ENCODE measurements at regions not wholly inside any gene's neighbourhood (a gene's known extent, or its start where the extent isn't known, plus 50 kb on each side); places are given as distances from the start of the nearest gene placed in this dataset.

GRCh38 chr15:39399600-39399999 is 181.3 kb upstream of the THBS1 start:
- ChIA-PET CTCF (no interaction called here), POLR2A (no interaction called here)
- TF ChIP-seq CTCF (IDR thresholded peaks at IDR 0.05): no peak
- no peak overlapping the region for H3K4me3 Mint-ChIP-seq
- H3K36me3 ChIP-seq (ENCODE audit: insufficient read depth, low read length): no peaks in the 10 kb centered on the region
- no peak overlapping the region for H3K27ac Mint-ChIP-seq
- DNase-seq (no peak), ATAC-seq (ENCODE audit: poor library complexity) (no peak)
- H3K27me3 ChIP-seq (ENCODE audit: control insufficient read depth in 1 of 2, insufficient read depth in 2 of 2, low read length in 2 of 2): peaks cover 0 to 2% of the 10 kb centered on the region in 2 experiments
- H3K36me3 Mint-ChIP-seq (ENCODE audit: low read depth): no peaks in the 10 kb centered on the region
- H3K9me3 ChIP-seq (ENCODE audit: control insufficient read depth in 1 of 2, insufficient read depth in 1 of 2, low read length in 2 of 2): no peaks in the 10 kb centered on the region
- H3K4me1 Mint-ChIP-seq (ENCODE audit: low read depth): no peaks in the 10 kb centered on the region
- no peaks in the 10 kb centered on the region for H3K27me3 Mint-ChIP-seq
- no peak overlapping the region for H3K27ac ChIP-seq (ENCODE audit: low read depth in 1 of 2, low read length in 2 of 2)
- intact Hi-C loops (cut with DNase I, micrococcal nuclease): no loop called here
- no peak overlapping the region for H3K4me3 ChIP-seq (ENCODE audit: low read length)
- no peaks in the 10 kb centered on the region for H3K4me1 ChIP-seq (ENCODE audit: insufficient read depth, low read length)
- no peaks in the 10 kb centered on the region for H3K9me3 Mint-ChIP-seq

- Histone ChIP-seq H3K4me3 (ENCODE audit: low read length) (no peak overlapping the region), H3K4me1 (ENCODE audit: insufficient read depth, low read length) (no peaks in the 10 kb centered on the region), H3K27me3 (ENCODE audit: control insufficient read depth in 1 of 2, insufficient read depth in 2 of 2, low read length in 2 of 2) (peaks cover 0 to 2% of the 10 kb centered on the region in 2 experiments), H3K27ac (ENCODE audit: low read depth in 1 of 2, low read length in 2 of 2) (no peak overlapping the region), H3K9me3 (ENCODE audit: control insufficient read depth in 1 of 2, insufficient read depth in 1 of 2, low read length in 2 of 2) (no peaks in the 10 kb centered on the region), H3K36me3 (ENCODE audit: insufficient read depth, low read length) (no peaks in the 10 kb centered on the region)
- no peak for DNase-seq
- POLR2A ChIA-PET: no interaction called here
- no peak for ATAC-seq (ENCODE audit: poor library complexity)
- intact Hi-C loops (cut with DNase I, micrococcal nuclease): no loop called here
- no peaks in the 10 kb centered on the region for H3K27me3 Mint-ChIP-seq
- no peaks in the 10 kb centered on the region for H3K9me3 Mint-ChIP-seq
- H3K36me3 Mint-ChIP-seq (ENCODE audit: low read depth): no peaks in the 10 kb centered on the region
- H3K4me1 Mint-ChIP-seq (ENCODE audit: low read depth): no peaks in the 10 kb centered on the region
- no peak overlapping the region for H3K27ac Mint-ChIP-seq
- CTCF ChIA-PET: no interaction called here
- no peak overlapping the region for H3K4me3 Mint-ChIP-seq
- no peak for TF ChIP-seq CTCF (IDR thresholded peaks at IDR 0.05)
Measured at GRCh38 chr15:39400002-39400401, 180.9 kb upstream of the THBS1 start.

GRCh38 chr15:39400821-39401550 is 179.9 kb upstream of the THBS1 start:
- H3K4me3 ChIP-seq (ENCODE audit: low read length): no peak overlapping the region
- no peaks in the 10 kb centered on the region for H3K36me3 Mint-ChIP-seq (ENCODE audit: low read depth)
- no peaks in the 10 kb centered on the region for H3K27me3 Mint-ChIP-seq
- intact Hi-C loops (cut with DNase I, micrococcal nuclease): no loop called here
- H3K9me3 ChIP-seq (ENCODE audit: control insufficient read depth in 1 of 2, insufficient read depth in 1 of 2, low read length in 2 of 2): no peaks in the 10 kb centered on the region
- no peaks in the 10 kb centered on the region for H3K4me1 Mint-ChIP-seq (ENCODE audit: low read depth)
- ATAC-seq (ENCODE audit: poor library complexity) (no peak), DNase-seq (no peak)
- H3K4me3 Mint-ChIP-seq: no peak overlapping the region
- peaks cover 0 to 2% of the 10 kb centered on the region in 2 experiments for H3K27me3 ChIP-seq (ENCODE audit: control insufficient read depth in 1 of 2, insufficient read depth in 2 of 2, low read length in 2 of 2)
- H3K36me3 ChIP-seq (ENCODE audit: insufficient read depth, low read length): no peaks in the 10 kb centered on the region
- H3K4me1 ChIP-seq (ENCODE audit: insufficient read depth, low read length): no peaks in the 10 kb centered on the region
- CTCF ChIA-PET: no interaction called here
- POLR2A ChIA-PET: no interaction called here
- no peak overlapping the region for H3K27ac Mint-ChIP-seq
- TF ChIP-seq CTCF (IDR thresholded peaks at IDR 0.05): no peak
- no peak overlapping the region for H3K27ac ChIP-seq (ENCODE audit: low read depth in 1 of 2, low read length in 2 of 2)
- no peaks in the 10 kb centered on the region for H3K9me3 Mint-ChIP-seq

Measured in CD4-positive, alpha-beta T cell (primary cell).